ENCODE measurements at regions not wholly inside any gene's neighbourhood (a gene's known extent, or its start where the extent isn't known, plus 50 kb on each side); places are given as distances from the start of the nearest gene placed in this dataset.

- TF ChIP-seq CTCF (IDR thresholded peaks at IDR 0.05) (no peak), POLR2A (IDR thresholded peaks at IDR 0.05) (no peak), POLR2AphosphoS5 (IDR thresholded peaks at IDR 0.05) (no peak), EP300 (IDR thresholded peaks at IDR 0.05) (no peak)
Measured at GRCh38 chr4:30808276-30808675, 88.1 kb downstream of the PCDH7 start.
